Left ventricle myocardium inferior (tissue), 1 donor: ENCODE measurements at regions not wholly inside any gene's neighbourhood (a gene's known extent, or its start where the extent isn't known, plus 50 kb on each side); places are given as distances from the start of the nearest gene placed in this dataset.
"Not testable (repeated sequence)": the region's sequence is repeated elsewhere in the genome, so short reads cannot be mapped to it uniquely, and the experiment has no call there.

Experiments
- DNase-seq: peaks from one replicate; pipeline ENCODE4 v3.0.0-alpha.2; 2020
- H3K27ac ChIP-seq: fragments of 200-600 bp; replicated peaks from 2 replicates; pipeline ENCODE4 v1.8.0; 2021
- H3K27me3 ChIP-seq: fragments of 200-600 bp; 2 replicates; pipeline ENCODE4 v1.8.0; 2021; ENCODE audit warnings: low read depth
- H3K36me3 ChIP-seq: fragments of 200-600 bp; 2 replicates; pipeline ENCODE4 v1.8.0; 2021
- H3K4me1 ChIP-seq: fragments of 200-600 bp; 2 replicates; pipeline ENCODE4 v1.8.0; 2021
- H3K4me3 ChIP-seq: fragments of 200-600 bp; 2 replicates; pipeline ENCODE4 v1.8.0; 2021; ENCODE audit warnings: mild to moderate bottlenecking, moderate library complexity
- H3K9me3 ChIP-seq: fragments of 200-600 bp; replicated peaks from 2 replicates; pipeline ENCODE4 v1.8.0; 2021
- intact Hi-C: fragments of 100-400 bp; cut with micrococcal nuclease; formaldehyde crosslinking; loops from one replicate; pipeline ENCODE4 v1.11.0; 2022
- TF ChIP-seq, protein P1 (sequence below): fragments of 200-600 bp; IDR thresholded peaks from 2 replicates; pipeline ENCODE4 v1.8.0; 2021; ENCODE audit warnings: antibody characterized with exemption, mild to moderate bottlenecking, borderline replicate concordance
- donor health status: DM: no; HTN: yes; CAD: no; lungs with severe emphysema.

DNA sequence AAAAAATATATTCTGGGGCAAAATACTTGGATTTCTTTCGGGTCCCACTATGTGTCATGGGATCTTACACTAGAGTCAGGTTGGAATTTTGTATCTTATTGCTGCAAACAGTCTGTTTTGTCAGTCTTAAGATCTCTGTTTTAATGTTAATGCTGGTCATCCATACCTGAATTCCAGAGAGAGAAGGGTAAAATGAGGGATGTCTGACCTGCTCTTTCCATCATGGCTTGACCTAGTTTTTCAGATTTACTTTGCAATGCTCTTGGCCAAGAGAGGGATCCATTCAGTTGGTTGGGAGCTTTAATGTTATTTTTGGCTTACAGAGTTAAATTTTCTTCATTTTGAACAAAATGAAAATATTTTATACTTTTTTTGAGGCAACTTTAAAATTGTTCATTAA lies 117.2 kb downstream of the CASP12 start:
- H3K36me3 ChIP-seq = no peaks in the 10 kb centered on the region
- intact Hi-C loops = no loop called here
- H3K4me3 ChIP-seq = no peak overlapping the region
- no peak for DNase-seq
- no peak overlapping the region for H3K27ac ChIP-seq
- no peaks in the 10 kb centered on the region for H3K4me1 ChIP-seq
- peaks cover 2% of the 10 kb centered on the region for H3K9me3 ChIP-seq
- TF ChIP-seq, protein P1, sequence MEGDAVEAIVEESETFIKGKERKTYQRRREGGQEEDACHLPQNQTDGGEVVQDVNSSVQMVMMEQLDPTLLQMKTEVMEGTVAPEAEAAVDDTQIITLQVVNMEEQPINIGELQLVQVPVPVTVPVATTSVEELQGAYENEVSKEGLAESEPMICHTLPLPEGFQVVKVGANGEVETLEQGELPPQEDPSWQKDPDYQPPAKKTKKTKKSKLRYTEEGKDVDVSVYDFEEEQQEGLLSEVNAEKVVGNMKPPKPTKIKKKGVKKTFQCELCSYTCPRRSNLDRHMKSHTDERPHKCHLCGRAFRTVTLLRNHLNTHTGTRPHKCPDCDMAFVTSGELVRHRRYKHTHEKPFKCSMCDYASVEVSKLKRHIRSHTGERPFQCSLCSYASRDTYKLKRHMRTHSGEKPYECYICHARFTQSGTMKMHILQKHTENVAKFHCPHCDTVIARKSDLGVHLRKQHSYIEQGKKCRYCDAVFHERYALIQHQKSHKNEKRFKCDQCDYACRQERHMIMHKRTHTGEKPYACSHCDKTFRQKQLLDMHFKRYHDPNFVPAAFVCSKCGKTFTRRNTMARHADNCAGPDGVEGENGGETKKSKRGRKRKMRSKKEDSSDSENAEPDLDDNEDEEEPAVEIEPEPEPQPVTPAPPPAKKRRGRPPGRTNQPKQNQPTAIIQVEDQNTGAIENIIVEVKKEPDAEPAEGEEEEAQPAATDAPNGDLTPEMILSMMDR = no peak
- no peaks in the 10 kb centered on the region for H3K27me3 ChIP-seq

DNA sequence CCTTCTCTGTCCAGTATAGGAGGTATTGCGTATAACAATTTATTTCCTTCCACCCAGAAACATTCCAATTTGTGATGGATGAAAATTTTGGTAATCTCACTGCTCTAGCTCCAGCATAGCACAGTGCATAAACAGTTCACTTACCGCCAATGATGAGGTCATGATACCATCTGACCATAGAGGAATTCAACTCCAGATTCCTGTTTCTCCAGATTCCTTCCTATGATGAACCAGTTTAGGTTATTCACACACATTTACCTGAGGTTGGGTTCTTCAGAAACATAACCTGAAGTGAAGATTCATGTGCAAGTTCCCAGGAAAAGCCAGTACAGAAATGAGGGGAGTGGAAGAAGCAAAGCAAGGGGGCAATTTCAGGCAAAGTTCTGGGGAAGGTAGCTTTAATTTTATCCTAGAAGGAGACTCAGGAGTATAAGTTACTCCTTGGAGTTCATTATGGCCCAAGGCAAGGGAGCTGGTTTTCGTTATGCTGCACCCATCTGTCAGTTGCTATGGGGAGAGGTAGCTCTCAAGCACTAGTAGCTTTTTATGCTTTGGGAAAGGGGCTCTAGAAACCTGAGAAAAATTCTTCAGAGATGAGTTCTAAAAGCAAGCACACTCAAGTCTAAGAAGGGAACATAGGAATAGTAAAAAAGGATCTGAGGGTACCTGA lies 121.6 kb downstream of the CASP12 start:
- intact Hi-C loops = no loop called here
- Histone ChIP-seq H3K4me1 (no peaks in the 10 kb centered on the region), H3K9me3 (peaks cover 12% of the 10 kb centered on the region), H3K36me3 (no peaks in the 10 kb centered on the region), H3K4me3 (no peak overlapping the region), H3K27ac (no peak overlapping the region), H3K27me3 (no peaks in the 10 kb centered on the region)
- DNase-seq = no peak
- TF ChIP-seq, protein P1 = no peak

DNA sequence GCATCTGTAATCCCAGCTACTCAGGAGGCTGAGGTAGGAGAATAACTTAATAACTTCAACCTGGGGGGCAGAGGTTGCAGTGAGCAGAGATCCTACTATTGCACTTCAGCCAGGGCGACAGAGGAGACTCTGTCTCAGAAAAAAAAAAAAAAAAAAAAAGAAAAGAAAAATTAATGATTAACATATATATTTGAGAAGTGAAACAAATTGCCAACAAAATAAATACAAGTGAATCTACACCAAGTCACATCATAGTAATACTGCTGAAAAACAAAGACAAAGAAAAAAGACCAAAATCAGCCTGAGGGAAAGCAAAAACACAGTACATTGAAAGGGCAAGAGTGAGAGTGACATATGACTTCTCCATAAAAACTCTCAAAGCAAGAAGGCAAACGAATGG lies 123.7 kb downstream of the CASP12 start:
- TF ChIP-seq, protein P1 = no peak
- DNase-seq = no peak
- intact Hi-C loops = no loop called here

DNA sequence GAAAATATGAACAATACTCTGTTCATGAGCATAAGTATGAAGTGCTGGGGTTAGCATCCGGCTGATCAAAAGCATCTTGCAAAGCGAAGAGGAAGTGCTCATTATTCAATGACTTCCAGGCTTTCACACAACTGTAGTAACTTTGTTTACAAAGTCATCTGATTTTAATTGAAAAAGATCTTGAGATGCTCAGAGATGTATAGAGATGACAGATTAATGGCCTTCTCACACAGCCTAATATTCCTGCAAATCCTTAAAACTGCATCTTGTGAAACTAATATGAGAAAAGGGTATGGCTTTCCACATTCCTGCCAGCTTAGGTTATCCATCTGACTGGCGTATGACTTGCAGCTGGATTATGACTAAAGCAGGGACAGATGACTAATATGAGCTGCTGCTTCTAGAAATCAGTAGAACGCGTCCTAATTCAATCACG lies 125.4 kb downstream of the CASP12 start:
- no peaks in the 10 kb centered on the region for H3K36me3 ChIP-seq
- H3K27ac ChIP-seq = no peak overlapping the region
- no peak overlapping the region for H3K4me3 ChIP-seq
- H3K27me3 ChIP-seq = no peaks in the 10 kb centered on the region
- TF ChIP-seq, protein P1 = no peak
- DNase-seq = no peak
- intact Hi-C loops = no loop called here
- H3K9me3 ChIP-seq = peaks cover 12% of the 10 kb centered on the region
- H3K4me1 ChIP-seq = no peaks in the 10 kb centered on the region

More for the DNA sequence above, 123.7 kb downstream of the CASP12 start:
- H3K9me3 ChIP-seq = peaks cover 12% of the 10 kb centered on the region
- H3K4me3 ChIP-seq = no peak overlapping the region
- H3K27ac ChIP-seq = no peak overlapping the region
- no peaks in the 10 kb centered on the region for H3K27me3 ChIP-seq
- H3K36me3 ChIP-seq = no peaks in the 10 kb centered on the region
- H3K4me1 ChIP-seq = no peaks in the 10 kb centered on the region

DNA sequence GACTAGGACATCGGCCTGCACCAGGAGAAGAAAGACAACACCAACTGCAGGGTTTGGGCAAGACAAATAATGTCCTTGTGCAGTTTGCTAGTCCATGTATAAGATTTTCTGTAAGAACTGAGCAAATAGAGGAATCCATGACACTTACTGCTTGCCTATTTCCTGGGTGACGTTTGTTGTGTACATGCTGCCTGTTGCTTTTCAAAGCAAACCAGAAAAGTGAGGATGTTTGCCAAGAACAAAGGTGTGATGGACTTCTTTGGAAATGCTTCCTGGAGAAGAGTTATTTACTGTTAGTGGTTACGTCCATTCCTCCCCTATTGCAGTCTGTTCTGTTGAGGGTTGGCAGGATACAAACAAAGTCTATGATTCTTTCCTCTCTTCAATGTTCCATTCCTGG lies 126.5 kb downstream of the CASP12 start:
- Histone ChIP-seq H3K4me3 (no peak overlapping the region), H3K27me3 (no peaks in the 10 kb centered on the region), H3K4me1 (no peaks in the 10 kb centered on the region), H3K9me3 (peaks cover 12% of the 10 kb centered on the region), H3K27ac (no peak overlapping the region), H3K36me3 (no peaks in the 10 kb centered on the region)
- DNase-seq = no peak
- intact Hi-C loops = no loop called here
- TF ChIP-seq, protein P1 = no peak

DNA sequence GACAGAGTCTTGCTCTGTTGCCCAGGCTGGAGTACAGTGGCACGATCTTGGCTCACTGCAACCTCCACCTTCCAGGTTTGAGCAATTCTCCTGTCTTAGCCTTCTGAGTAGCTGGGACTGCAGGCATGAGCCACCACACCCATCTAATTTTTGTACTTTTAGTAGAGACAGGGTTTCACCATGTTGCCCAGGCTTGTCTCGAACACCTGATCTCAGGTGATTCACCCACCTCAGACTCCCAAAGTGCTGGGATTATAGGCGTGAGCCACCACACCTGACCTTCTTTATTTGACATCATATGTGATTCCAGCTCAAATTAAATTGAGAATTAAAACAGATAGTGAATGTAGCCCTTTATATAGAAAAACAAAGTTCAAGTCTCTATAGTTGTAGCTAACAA lies 127.2 kb downstream of the CASP12 start:
- intact Hi-C loops = not testable (repeated sequence)

More for the DNA sequence above, 127.2 kb downstream of the CASP12 start:
- not testable (repeated sequence) for H3K4me1 ChIP-seq, H3K36me3 ChIP-seq, DNase-seq, H3K27ac ChIP-seq, H3K4me3 ChIP-seq, H3K27me3 ChIP-seq
- peaks cover 11% of the 10 kb centered on the region for H3K9me3 ChIP-seq
